GM18505 (cell line): ENCODE measurements at regions not wholly inside any gene's neighbourhood (a gene's known extent, or its start where the extent isn't known, plus 50 kb on each side); places are given as distances from the start of the nearest gene placed in this dataset.

Source experiments
- ATAC-seq: cut with Tn5 transposase; IDR thresholded peaks from one replicate; pipeline ENCODE4 v1.9.1; 2021; ENCODE audit not compliant: unreplicated experiment
- POLR2A ChIP-seq: IDR thresholded peaks from 4 replicates; pipeline ENCODE4 v1.6.1; 2011; ENCODE audit warnings: borderline replicate concordance; ENCODE audit not compliant: insufficient read depth, insufficient read length; ENCODE audit errors: extremely low read depth

DNA sequence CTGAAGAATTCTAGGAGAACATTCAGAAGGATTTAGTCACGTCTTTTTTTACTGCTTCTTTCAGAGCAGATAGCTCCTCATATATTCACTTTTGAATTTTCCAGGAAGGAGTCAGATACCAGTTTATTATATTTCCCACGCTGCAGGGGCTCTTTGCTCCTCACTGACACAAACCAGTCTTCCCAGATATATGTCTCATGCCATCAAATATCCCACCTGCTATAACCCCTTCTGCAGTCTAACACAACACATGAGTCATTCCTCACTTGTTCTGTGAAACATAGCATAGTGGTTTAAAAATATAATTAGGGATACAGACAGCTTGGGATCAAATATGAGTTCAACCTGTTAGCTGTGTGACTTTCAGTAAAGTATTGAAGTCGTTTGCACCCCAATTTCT lies 251.7 kb upstream of the DPYD start:
- no peak for ATAC-seq
- no peak for TF ChIP-seq POLR2A

DNA sequence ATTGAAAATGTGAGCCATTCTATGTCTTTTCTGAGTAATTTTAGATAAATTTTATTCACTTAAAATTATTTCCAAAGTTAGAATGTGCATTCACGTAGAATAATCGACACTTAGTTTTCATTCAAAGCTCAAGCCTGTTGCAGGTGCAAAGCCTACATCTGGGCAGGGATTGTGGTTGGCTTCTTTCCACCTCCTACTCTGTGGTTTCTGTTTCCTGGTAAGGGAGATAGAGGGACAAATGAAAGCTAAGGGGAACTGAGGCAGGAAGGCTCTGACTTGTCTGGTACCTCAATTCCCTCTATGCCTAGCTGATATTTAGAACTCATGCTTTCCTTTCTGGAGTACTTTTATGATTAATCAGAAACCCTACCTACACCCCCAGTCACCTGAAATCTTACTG lies 251.2 kb upstream of the DPYD start:
- ATAC-seq: no peak
- TF ChIP-seq POLR2A: no peak

- TF ChIP-seq POLR2A: no peak
- ATAC-seq: no peak
Measured at GRCh38 chr1:98164509-98164908, 243.7 kb upstream of the DPYD start.

GRCh38 chr1:98157524-98158313 lies 236.9 kb upstream of the DPYD start:
- TF ChIP-seq POLR2A: no peak
- no peak for ATAC-seq

- no peak for ATAC-seq
- TF ChIP-seq POLR2A: no peak
Measured at GRCh38 chr1:98147280-98147679, 226.4 kb upstream of the DPYD start.

GRCh38 chr1:98145655-98146054 lies 224.8 kb upstream of the DPYD start:
- ATAC-seq: no peak

GRCh38 chr1:98143403-98143802 lies 222.6 kb upstream of the DPYD start:
- no peak for TF ChIP-seq POLR2A
- ATAC-seq: no peak

More at GRCh38 chr1:98145655-98146054, 224.8 kb upstream of the DPYD start:
- no peak for TF ChIP-seq POLR2A

DNA sequence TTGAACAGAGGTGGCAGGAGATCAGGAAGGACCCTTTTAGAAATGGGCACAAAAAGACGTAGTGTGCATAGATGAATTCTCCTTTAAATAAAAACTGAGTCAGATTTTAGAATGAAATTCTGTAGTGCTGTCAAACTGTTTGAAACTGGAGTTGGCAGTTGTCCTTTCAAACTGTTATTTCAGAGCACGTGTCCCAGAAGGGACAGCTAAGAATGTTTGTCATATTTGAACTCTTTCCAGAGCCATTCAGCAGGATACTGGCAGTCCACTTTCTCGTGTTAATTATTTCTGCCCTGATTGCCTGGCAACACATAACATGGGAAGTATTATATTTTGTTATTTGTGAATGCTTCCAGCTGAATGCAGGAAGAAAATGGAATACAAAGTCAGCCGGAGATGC lies 212.3 kb upstream of the DPYD start:
- TF ChIP-seq POLR2A: no peak
- no peak for ATAC-seq

DNA sequence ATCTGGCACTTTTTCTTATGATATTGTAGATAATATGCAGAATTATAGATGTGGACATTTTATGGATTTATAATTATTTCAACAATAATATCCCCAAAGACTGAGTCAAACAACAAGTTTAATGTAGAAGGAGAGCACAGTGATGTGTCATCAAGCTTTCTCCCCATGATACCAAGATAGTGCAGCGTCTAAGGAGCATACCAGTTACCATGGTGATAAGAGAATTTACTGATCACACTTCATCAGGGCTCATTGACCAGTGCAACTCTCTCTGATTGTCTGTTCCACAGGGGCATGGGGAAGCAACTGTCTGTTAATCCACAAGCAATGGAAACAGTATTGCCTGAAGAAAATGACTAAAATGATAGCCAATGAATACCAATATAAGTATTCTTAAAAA lies 209.6 kb upstream of the DPYD start:
- no peak for ATAC-seq
- TF ChIP-seq POLR2A: no peak

- ATAC-seq: no peak
- no peak for TF ChIP-seq POLR2A
Measured at GRCh38 chr1:98129491-98129890, 208.7 kb upstream of the DPYD start.

DNA sequence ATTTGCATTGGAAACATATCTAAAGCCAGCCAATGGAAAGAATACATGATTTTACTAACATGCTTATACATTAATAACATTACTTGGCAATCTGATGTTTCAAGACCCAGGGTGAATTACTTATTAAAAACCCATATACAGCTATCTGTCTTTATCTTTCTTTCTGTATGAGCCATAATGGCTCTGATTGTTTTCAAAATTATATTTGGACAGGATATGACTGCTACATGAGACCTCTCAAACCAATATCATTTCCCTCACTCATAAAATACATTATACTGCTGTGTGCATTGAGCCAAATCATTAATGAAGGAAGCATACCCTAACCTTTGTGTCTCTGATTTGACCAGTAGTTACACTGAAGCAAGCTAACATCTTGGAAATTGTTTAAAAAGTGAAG lies 205.9 kb upstream of the DPYD start:
- ATAC-seq: no peak
- no peak for TF ChIP-seq POLR2A

DNA sequence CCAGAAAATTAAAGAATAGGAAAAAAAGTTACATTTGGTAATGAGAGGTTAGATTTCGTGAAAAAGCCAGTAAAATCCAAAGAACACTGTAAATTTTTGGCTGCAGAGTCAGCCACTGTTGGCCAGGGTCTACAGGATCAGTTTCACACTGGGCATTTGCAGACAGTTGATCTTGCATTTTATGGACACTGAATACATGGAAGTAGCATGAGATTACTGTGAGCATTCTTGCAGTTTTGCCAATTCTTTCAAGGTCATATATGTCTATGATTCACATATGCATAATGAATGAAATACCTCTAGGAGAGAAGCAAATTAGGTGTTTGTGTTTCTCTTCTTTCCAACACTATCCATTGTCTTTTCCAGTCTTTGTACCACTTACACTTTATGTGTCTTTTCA lies 200.8 kb upstream of the DPYD start:
- no peak for TF ChIP-seq POLR2A
- ATAC-seq: no peak

DNA sequence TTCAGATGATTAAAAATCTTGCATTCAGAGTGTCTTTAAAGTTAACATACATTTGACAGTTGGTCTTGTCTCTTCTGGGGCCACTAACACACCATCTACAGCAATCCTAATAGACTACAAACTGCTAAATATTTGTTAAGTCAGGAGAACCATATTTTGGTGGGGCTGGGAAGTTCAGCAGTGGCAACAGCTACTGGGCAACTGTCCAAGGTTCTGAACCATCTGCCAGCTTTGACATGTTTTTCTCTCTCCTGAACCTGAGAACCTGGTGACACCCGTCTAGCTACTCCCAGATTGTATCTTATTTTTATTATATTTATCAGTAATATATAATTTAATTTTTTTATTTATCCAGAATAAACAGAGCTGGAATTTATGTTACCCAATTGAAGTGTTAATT lies 199.0 kb upstream of the DPYD start:
- ATAC-seq: no peak
- no peak for TF ChIP-seq POLR2A

DNA sequence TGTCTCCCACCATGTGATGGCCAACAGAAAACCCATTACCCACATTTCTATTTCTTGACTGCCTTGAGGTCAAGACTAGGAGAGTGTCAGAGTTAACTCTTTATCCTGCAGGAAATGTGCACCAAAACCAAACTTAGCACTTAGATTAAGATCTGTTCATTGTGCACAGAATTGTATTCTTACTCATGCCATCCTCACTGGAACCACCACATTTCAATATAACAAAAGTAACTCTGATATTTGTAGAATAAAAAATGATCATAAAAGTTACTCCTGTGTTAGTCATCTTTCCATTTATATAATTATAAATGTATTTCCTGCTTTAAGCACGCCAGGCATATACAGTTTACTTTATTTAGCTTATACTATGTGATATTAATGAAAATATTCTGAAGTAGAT lies 193.0 kb upstream of the DPYD start:
- ATAC-seq: no peak
- TF ChIP-seq POLR2A: no peak

DNA sequence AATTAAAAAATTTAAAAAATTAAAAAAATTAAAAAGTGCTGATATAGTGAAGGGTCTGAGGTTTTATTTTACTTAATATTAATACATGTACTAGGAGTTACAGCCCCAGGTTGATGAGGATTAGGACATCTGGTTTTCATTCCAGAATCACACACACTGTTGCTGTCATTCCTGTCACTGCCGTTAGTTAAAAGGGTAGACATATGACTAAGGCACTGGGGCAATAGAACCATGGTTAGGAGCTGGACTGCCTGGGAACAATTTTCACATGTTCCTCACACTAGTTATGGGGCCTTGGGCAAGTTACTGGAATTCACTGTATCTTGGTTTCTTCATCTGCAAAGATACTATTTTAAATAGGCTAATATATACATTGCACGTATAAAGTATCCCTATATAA lies 191.8 kb upstream of the DPYD start:
- no peak for ATAC-seq
- no peak for TF ChIP-seq POLR2A
